ENCODE measurements at regions not wholly inside any gene's neighbourhood (a gene's known extent, or its start where the extent isn't known, plus 50 kb on each side); places are given as distances from the start of the nearest gene placed in this dataset.
A peak's percentile ranks its signal among the peaks of the same experiment; 100 is the strongest.
"Not testable (repeated sequence)": the region's sequence is repeated elsewhere in the genome, so short reads cannot be mapped to it uniquely, and the experiment has no call there.

GRCh38 chr4:183044924-183045640 is 54.0 kb upstream of the WWC2 start:
- not testable (repeated sequence) for DNase-seq

- DNase-seq = no peak
These were observed 60.6 kb upstream of the WWC2 start for GRCh38 chr4:183038436-183038835.

- no peak for DNase-seq
These were observed 63.2 kb upstream of the WWC2 start for GRCh38 chr4:183035726-183036415.

- no peak for DNase-seq
These were observed 63.8 kb upstream of the WWC2 start for GRCh38 chr4:183035256-183035655.

- no peak for DNase-seq
These were observed 68.2 kb upstream of the WWC2 start for GRCh38 chr4:183030823-183031222.

- DNase-seq = no peak
These were observed 68.7 kb upstream of the WWC2 start for GRCh38 chr4:183030309-183030708.

GRCh38 chr4:183029365-183029764 is 69.7 kb upstream of the WWC2 start:
- no peak for DNase-seq

- no peak for DNase-seq
These were observed 72.4 kb upstream of the WWC2 start for GRCh38 chr4:183026701-183027100.

- DNase-seq = no peak
These were observed 76.4 kb upstream of the WWC2 start for GRCh38 chr4:183022617-183023016.

- no peak for DNase-seq
These were observed 81.1 kb upstream of the WWC2 start for GRCh38 chr4:183017962-183018361.

- DNase-seq = peak; percentile 21 to 29
These were observed 84.5 kb upstream of the WWC2 start for GRCh38 chr4:183014361-183015084.

GRCh38 chr4:183013730-183014002 is 85.4 kb upstream of the WWC2 start:
- no peak for DNase-seq

GRCh38 chr4:183012879-183013729 is 86.0 kb upstream of the WWC2 start:
- DNase-seq = no peak

GRCh38 chr4:183011213-183011907 is 87.7 kb upstream of the WWC2 start:
- DNase-seq = no peak

- DNase-seq = no peak
These were observed 90.6 kb upstream of the WWC2 start for GRCh38 chr4:183008492-183008891.

- DNase-seq = not testable (repeated sequence)
These were observed 87.2 kb upstream of the DCTD start for GRCh38 chr4:183004370-183004769.

- no peak for DNase-seq
These were observed 77.0 kb upstream of the DCTD start for GRCh38 chr4:182994171-182994570.

GRCh38 chr4:182978152-182978827 is 61.1 kb upstream of the DCTD start:
- no peak for DNase-seq

- DNase-seq = no peak
These were observed 58.6 kb upstream of the DCTD start for GRCh38 chr4:182975806-182976205.

- DNase-seq = no peak
These were observed 56.8 kb upstream of the DCTD start for GRCh38 chr4:182973941-182974340.

- DNase-seq = no peak
These were observed 56.3 kb upstream of the DCTD start for GRCh38 chr4:182973511-182973911.
